GM03348 (cell line): ENCODE measurements at regions not wholly inside any gene's neighbourhood (a gene's known extent, or its start where the extent isn't known, plus 50 kb on each side); places are given as distances from the start of the nearest gene placed in this dataset.

Experiments used
- DNase-seq: peaks from one replicate; pipeline ENCODE4 v3.0.0; 2012; ENCODE audit warnings: low spot score

DNA sequence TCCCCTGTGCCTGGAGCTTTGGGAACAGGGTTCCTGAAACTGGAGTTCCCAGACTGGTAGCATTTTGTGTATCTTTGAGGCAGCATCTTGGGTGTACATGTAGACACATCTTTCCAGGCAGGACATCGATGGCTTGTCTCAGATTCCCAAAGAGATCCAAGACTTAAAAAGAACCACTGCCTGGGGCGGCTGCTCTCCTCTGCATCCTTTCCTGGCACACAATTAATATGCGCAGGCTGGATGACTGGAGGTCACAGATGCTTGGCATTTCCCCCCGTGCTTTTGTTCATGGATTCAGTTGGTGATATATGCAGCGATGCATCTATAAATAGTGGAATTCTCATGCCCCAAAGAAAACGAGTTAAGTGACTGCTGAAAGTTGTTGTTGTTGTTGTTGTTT is 80.5 kb downstream of the CLDN34 start:
- DNase-seq: no peak

DNA sequence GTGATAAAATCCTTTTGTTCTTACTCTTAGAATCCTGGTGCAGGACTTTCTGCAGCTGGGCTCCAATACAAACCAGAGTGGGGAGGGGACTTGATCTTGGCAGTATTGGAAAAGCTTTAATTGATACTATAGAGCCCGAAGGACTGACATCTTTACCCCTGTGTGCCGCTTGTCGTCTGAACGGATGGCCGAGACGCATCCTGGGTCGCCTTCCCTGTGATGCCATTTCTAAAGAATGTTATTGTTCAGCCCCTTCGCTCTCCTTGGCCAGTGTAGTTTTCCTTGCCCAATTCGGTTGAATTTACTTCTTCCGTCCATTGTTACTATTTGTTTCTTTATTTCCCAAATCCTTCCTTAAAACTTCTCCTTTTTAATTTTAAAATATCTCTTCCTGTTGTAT is 80.9 kb downstream of the CLDN34 start:
- DNase-seq: peak; percentile 44

DNA sequence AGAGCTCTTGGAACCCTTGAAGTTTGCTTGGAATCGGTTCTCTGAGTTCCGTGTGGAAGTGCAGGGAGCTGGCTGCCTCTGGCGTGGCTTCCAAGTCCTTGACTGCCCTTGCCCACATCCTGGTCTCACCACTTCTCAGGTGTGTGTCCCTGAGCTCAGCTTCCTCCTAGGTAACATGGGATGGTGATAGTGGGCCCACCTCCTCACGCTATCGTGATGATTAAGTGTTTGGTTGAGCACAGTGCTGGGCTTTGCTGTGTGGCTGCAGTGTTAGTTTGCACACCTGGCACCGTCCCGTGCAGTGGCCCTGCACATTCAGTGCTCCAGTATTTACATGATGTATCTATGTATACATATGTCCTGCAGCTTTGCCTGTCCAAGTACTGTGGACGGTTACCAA is 81.5 kb downstream of the CLDN34 start:
- no peak for DNase-seq

DNA sequence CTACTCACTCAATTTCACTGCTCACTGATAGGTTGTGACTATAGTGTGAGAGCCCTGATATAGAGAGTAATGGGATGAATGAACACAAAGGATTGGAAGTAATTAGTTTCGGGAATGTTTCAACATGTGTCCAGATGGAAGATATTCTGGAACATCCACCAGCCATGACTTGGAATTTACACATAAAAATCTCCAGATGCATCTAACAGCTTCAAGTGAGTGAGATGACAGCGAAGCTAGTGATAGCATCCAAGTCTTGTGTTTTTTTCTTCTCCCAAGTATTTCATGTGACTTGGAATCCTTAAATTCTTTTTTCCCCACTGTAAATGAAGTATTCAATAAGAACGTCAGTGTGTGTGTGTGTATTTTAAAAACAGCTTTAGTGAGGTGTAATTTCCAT is 82.1 kb downstream of the CLDN34 start:
- peak; percentile 41 for DNase-seq

DNA sequence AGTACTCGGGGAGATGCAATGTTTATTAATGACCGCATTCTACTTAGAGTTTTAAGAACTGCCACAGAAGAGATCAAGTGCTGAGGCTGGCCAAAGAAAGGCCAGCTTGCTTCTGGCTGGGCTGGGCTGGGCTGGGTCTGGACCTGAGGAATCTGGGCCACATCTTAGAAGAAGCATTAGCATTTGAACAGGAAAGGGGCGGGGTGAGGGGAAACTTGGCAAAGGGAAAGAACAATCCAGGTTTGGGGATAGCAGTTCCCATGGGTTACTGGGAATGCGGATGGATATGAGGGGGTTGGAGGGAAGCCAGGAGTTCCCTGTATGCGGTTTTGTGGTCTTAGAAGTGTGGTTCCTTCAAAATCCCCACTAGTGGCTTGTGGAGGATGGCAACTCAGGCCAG is 83.3 kb downstream of the CLDN34 start:
- no peak for DNase-seq

DNA sequence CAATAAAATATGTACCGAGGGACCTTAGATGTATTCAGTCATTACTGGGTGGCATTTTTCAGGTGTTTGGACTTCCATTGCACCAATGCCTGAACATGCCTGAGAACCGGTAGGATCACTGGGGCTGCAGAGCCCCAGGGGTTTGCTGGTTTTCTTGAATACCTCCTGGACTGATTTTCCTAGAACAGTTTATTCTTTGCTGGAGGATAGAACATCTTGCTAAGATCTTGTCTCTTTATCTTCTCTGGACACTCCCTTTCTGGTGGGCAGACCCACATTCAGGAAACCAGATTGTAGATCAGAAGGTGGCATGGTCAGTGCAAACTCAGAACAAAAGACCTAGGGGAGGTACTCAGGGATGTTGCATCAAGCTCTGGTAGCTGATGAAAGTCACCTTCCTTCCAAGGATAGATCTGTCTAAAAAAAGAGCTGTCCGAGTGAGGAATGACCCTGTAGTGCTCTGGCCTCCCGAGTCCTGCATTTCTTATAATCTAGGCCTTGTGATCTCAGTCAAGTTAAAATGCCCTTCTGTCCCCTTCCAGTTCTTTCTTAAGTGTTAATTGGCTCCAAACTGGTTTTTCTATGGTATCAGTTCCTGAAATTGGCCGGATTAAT is 84.8 kb downstream of the CLDN34 start:
- DNase-seq: no peak

DNA sequence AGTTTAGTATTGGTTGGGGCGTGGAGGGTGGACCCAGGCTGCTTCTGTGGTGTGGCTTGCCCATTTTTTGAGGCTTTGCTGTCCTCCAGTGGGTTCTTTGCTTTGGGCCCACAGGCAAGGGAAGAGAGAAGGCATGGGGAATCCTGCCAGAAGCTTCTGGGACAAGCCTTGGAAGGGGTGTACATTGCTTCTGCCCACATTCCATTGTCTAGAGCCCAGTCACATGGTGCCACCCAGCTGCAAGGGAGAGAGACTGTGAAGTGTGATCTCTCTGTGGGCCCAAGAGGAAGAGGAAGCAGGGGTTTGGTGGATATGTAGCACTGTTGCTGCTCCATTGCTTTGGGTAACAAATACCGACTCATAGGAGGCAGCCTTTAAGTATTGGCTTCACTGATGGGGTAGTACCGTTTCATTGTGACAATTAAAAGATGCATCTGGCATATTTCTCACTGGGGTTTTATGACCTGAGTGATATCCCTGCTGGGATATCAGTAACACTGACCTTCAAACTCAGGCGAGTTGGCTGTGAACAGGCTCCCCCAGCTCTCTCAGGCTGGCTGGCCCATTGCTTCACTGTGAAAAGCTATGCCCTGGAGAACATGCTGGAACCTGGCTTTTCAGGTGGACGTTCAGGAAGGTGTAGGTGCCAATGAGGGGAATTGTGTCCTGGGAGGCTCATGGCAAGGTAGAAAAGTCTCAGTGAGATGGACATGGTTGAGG is 85.9 kb downstream of the CLDN34 start:
- peak; percentile 37 for DNase-seq

DNA sequence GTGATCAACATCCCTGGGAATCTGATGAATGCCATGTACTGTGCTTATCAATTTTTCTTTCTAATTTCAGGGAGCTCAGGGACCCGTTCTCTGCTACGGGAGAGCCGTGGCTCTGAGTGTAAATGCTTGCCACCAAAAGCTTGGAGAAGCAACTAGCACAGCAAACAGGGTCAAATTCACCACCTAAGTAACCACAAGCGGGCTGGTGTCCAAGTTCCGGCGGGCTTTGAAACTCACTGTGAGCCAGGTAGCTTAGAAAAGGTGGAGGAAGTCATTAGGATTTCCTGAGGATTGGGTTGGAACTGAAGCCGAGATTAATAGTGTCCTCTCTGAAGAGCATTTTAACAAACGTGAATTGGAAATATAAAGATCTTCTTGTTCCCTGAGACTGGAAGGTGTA is 87.2 kb downstream of the CLDN34 start:
- no peak for DNase-seq

DNA sequence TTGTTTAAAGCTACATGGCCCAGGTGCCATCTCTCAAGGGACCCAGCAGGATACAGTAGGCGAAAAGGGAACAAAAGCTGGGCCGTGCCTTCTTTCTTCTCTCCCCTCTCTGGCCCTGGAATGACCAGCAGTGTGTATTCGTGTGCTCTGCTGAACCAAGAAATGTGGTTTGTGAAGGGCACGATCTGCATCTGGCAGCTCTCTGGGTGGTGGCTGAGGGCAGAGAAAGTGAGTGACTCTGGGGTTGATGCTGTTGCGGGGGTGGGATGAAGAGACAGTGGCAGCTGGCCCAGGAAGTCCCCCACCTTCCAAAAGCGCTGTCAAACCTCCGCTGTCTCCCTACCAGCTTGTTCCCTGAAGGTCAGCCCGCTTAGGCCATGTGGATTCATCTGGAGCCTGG is 88.3 kb downstream of the CLDN34 start:
- DNase-seq: no peak

DNA sequence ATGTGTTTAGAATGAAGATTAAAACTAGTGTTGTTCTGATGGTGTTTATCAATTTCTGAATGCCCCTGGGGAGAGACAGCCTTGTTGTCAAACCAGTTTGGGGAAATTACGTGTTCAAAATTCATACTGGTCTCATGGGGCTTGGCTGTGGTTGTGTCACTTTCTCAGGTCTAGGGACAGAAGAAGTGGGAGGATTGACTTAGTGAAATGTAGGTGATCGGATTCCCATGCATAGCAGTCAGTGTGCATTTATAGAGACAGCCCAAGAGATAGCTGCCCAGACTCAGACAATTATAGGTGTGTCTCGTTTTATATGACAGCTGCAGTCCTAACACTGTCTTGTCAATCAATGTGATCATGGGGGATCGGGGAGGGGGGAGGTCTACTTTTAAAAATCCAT is 94.4 kb upstream of the CLCN4 start:
- DNase-seq: no peak

DNA sequence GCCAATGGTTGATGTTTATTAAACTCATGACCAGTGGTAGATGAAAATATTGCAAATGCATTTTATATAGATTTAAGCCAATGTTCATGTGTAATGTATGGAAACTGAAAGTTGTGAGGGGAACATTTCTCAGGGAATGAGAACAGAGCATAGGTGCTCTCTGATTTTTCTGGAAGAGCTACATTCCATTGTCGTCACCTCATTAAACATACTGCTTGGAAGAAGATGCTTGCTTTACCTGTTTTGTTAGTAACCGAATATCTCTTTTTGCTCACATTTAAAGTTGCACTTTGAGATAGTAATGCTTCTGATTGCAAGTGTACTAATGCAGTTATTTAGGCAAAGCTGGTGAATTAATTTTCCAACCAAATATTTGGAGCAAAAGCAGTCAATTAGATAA is 93.8 kb upstream of the CLCN4 start:
- DNase-seq: no peak

DNA sequence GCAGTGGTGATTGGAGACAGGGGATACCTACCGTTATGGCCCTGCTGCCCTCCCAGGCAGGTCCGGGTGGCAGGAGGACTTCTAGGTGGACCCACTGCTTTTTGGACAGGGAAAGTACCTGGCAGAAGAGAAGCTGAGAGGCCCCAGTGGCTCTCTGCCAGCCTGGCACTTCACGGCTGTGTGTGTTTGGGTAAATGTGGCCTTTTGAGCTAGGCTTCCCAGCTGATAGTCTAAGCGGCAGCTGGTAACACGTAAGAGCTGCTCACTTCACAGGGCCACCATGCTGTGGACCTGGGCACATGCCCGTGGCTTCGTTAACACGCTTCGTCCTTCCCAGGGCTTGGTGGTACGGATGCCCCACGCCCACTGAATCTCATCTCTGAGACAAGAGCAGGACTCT is 92.0 kb upstream of the CLCN4 start:
- DNase-seq: no peak

DNA sequence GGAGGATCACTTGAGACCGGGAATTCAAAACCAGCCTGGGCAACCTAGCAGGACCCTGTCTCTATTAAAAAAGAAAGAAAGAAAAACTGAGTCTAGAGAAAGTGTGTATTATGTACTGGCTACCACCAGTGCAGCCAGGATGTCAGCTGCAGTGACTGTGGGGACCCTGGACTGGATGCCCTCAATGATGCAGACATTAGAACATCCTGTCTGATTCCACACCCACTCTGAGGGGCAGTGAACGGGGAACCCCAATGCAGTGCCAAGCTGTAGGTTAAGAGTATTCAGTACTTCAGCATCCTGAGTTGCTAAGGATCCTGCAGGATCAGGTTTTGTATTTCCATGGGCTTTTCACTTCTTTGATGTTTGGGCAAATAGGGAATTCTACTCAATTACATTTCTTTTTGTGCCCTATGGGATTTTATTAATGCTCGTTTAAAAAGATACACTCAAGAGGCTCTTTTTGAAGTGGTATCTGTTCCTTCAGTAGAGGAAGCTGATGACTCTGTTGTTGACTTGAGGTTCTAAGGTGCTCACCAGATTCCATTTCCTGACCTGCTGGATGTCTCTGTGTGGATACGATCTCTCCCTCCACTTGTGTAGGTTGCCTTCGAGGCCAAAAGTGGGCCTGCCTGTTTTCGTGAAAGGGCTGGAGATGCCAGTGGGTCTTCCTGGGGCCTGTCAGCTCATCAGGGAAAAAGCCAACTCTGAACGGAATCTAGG is 85.9 kb upstream of the CLCN4 start:
- DNase-seq: no peak

DNA sequence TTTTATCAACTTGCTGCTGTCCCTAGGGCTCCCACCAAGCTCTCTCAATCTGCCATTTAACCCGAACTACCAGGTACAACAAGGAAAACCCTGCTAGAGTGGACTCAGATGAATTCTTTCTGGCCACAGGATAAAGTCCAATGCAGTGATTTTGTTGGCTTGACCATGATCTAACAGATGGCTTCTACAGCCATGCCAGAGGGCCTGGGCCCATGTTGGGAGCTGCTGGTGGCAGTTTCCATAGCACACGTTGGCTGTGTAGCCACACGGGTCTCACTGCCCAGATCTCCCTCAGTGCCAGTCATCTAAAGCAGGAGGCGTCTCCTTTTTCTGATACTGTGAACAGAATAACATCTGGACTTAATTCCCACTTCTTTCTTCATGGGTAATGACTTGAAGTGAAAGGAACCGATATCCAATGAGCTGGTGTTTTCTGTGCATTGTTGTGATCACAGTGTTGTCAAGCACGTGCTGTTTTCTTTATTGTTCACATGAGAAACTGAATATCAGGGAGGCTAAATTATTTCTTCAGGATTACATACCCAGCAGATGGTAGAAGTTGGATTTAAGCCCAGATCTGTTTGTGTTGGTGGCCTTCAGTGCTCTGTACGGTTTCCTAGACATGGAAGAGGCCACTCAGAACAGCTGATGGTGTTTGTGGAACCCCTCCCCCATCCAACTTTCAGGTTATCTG is 85.2 kb upstream of the CLCN4 start:
- peak; percentile 7 for DNase-seq

DNA sequence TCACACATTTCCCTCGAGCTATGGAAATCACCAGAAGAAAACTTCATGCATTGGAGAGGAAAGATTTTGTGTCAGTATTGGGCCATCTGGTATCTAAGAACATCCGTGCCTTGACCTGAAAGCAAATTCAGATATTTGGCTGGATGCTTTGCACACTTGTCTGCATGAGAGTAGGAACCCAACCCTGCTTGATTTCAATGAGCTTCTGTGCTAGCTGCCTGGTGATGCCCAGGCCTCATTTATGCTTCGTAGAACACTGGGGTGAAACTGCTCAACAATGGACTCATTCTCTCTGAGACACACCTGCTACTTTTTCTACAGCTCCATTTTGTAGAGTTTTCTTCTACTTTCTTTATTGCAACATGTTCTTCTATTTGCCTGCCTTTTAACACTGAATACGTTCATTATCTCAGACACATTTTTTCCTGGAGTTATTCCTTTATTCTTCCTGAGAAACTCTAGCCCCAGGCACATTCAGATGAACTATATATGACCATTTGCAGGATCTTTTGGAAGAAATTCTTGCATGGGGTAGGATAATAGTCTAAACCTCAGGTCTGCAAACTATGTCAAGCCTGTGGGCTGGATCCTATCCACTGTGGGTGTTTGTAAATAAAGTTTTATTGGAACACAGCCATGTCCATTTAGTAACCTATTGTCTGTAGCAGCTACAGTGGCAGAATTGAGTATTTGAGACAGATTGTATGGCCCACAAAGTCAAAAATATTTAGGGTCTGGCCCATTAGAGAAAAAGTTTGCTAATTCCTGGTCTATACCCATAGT is 83.8 kb upstream of the CLCN4 start:
- no peak for DNase-seq

DNA sequence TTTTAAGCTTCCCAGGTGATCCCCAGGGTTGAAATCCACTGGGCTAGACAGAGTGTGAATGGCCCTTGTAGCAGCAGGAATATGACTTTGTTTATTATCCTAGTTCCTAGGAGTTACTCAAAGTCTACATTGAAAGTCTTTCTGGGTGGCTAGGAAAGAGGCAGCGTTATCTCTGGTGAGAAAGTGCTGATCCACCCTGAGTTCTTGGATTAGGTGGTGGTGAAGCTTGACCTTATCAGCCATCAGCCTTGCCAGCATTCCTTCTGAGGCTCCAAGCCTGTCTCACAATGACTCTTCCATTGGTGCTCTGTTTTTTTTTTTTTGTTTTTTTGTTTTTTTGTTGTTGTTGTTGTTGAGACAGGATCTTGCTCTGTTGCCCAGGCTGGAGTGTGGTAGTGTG is 83.1 kb upstream of the CLCN4 start:
- no peak for DNase-seq

DNA sequence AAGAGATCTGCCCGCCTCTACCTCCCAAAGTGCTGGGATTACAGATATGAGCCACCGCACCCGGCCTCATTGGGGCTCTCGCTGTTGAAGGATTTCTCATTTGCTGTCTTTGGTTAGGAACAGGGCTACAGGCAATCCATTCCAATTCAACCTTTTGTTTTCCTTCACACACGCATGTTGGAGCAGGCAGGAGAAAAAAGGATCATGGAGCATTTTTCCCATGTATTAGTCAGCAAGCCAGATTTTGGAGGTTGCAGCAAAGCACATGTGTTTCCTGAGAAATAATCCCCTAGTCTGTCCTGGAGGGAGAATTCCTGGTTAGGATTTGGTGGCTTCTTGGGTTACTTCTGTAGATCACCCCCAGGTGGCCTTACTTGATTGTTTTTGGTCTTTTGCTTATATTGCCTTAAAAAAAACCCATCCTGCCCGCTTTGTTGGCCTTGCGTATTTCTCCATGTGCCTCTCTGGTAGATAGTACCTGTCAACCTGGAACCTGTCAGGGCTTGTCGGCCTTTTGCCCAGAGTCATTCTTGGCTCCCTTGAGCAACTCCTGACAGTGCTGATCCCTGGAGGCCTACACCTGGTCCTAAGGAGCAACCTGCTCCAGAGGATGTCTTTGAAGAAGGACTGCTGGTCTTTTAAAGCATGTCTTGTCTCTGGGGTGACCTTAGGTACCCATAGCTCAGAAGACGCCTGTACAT is 82.4 kb upstream of the CLCN4 start:
- DNase-seq: no peak

DNA sequence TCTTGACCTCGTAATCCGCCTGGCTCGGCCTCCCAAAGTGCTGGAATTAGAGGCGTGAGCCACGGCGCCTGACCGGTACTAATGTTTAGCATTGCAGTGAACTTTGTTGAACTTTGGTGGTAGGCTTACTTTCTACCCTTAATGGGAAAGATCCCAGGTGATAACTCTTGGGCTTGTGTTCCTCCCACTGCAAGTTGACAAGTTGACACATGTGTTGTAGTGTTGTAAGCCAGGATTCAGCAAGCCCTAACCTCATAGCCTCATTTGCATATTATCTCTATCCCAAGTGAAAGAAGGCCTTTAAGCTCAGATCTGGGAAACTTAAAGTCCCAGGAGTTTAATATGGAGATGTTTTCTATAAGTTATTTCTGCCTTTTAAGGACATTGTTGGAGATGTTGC is 80.0 kb upstream of the CLCN4 start:
- DNase-seq: no peak

DNA sequence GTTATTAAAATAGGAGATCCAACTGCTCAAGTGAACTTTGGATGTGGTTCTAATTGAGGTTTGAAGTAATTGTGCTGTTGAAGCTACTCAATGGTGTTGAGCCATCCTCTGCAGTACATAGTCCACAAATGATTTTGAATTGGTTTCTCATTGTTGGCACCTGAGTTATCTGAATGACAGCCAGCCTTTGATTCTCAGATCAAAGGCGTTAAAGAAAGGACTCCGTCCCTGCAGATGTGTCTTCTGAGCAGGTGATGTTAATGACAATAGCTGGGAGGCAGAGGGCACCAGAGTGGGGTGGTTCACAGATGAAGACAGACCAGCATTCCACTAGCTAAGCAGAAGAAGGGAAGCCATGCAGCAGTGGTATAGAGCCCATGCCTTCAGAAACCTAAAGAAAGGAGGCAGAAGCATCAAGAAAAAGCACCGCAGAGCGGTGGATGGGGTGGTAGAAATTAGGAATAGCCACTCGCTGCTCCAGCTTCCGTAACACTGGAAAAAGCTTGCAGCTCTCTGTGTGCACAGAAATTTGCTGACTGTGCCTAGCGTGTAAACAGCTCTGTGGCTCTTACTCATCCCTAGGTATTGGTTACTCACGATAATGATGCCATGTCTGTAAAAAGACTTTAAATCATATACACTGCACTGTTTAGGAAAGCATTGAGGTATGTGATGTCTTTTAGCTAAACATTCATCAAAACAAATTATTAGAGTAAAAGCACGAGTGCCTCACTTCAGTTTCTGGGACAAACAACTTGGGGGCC is 79.2 kb upstream of the CLCN4 start:
- no peak for DNase-seq

DNA sequence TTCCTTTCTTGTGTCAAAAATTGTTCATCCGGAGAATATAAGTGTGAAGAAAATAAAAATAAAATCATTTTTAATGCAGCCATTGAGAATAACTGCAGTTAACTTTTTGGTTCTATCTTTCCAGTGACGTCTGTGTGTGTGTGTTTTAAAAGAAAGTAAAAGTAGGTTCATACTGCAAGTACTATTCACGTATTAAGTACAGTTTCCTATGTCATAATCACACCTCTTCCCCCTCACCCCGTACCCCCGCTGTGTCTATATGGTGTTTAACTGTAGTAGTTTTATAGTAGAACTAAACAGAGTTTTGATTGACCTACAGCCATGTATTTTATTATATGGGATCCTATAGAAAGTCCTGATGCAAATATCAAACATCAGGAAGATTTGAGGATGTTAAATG is 78.5 kb upstream of the CLCN4 start:
- no peak for DNase-seq

DNA sequence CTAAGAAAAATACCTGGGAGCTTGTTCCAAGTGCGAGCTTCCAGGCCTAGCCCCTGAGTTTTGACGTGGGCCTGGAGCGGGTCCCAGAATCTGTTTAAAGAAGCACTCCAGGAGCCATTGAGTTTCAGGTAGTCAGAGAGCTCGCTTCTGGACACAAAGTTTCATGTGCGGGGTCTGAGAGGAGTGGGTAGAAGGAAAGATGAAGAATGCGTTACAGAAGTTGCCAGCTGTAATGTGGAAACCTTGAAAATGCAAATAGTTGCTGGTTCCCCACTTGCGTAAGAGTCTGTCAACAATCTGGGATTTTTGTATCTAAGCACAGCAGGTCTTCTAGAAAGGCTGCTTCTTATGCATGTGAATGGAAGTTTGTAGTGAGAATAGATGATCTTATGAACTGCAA is 77.5 kb upstream of the CLCN4 start:
- DNase-seq: no peak
